ENCODE measurements at regions not wholly inside any gene's neighbourhood (a gene's known extent, or its start where the extent isn't known, plus 50 kb on each side); places are given as distances from the start of the nearest gene placed in this dataset.

- TF ChIP-seq CTCF (IDR thresholded peaks at IDR 0.05; ENCODE audit: insufficient read depth, low read length) (no peak), POLR2AphosphoS5 (IDR thresholded peaks at IDR 0.05; ENCODE audit: low read depth) (no peak), SPI1 (IDR thresholded peaks at IDR 0.05; ENCODE audit: borderline replicate concordance, low read depth) (no peak), GABPA (IDR thresholded peaks at IDR 0.05; ENCODE audit: low read depth) (no peak)
Measured at GRCh38 chr1:87612956-87613355, 284.3 kb downstream of the LMO4 start.

Measured in HL-60 (cell line).